SIG-M5 treated with dmso at 0.1 percent for 504 hours (cell line): ENCODE measurements at regions not wholly inside any gene's neighbourhood (a gene's known extent, or its start where the extent isn't known, plus 50 kb on each side); places are given as distances from the start of the nearest gene placed in this dataset.

Source experiments
- DNase-seq: peaks from one replicate; lab custom pipeline; 2025; ENCODE audit not compliant: unreplicated experiment; lab: John Stamatoyannopoulos, UW

DNA sequence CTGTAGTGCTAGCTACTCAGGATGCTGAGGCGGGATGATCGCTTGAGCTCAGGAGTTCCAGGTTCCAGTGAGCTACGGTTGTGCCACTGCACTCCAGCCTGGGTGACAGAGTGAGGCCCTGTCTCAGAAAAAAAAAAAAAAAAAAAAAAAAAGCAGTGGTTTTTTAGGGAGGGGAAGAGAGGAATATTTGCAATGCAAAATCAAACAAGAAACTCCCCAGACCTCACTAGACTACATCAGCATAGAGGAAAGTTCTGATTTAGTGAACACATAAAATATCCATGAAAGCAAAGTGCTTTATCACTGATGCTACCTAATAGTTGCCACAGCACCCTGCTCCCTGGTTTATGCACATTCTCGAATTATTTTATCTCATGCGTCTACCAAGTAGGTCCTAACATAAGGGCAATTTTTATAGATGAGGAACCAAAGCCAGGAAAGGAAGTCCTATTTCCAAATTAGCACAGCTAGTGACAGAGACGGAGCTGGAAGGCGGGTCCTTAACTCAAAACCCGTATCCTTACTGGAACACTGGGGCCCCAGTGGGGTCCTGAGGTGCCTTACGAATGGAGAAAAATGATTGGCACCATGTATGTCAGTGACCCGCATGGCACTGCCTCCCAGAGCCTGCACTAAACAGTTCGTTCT is 50.7 kb upstream of the GPR157 start:
- DNase-seq, result no peak

DNA sequence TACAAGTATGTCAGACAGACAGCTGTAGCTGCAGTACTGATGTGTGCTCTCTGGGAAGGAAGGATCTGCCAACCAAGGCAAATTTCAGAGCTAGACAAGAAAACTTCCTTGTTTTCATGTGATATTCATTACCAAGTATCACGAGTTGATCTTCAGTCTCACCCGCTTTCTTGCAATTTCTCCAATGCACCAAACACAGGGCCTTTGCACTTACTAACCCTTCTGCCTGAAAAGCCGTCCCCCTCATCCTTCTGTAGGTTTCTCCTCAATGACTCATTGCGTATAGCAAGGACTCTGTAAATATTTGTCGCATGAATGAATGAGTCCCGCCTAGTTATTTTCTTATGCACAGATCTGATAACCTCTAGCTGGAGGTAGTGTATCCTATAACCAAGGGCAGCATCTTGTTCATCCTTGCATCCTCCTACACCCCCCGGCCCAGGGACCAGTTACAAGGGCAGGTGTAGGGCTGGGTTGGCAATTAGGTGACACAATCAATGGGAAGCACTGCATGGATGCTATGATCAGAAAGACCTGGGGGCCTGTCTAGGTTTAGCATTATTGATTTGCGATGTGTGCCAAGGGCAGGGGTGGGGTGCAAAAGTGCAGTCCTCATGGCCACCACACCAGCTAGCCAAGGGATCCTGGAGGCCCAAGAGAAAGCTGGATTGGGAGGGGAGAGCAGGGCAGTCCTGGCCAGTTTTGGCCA is 51.4 kb upstream of the GPR157 start:
- no peak for DNase-seq

DNA sequence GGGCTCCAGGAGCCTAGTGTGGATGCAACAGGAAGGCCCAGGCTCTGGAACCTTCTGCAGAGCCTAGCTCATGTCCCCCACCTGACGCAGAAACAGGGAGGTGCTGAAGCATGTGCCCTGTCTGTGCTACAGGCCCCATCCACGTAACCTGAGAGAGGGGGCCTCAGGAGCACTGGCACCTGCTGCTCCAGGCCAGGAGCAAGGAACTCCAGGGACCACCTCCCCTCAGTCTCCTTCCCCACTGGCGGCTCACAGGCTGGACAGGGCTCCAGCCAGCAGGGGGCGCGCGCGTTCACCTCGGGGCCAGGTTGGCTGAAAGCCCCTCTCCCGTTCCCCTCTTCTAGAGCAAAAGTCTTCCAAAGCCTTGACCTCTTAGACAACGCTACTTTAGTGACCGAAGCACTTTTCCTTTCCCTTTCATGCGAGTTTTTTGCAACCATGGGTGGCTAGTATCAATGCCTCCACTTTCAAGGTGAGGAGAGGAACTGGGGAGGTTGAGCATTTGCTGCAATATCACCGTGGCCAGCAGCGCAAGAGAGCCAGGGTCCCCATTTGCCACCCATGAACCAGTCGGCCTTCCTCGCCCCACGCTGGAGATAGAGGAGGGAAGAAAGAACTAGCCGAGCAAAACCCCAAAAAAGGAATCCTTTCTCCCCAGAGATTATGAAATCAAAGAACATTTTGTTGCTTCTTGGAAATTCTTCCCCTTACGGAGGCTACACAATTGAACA is 52.4 kb upstream of the GPR157 start:
- DNase-seq, result peak; percentile 79

DNA sequence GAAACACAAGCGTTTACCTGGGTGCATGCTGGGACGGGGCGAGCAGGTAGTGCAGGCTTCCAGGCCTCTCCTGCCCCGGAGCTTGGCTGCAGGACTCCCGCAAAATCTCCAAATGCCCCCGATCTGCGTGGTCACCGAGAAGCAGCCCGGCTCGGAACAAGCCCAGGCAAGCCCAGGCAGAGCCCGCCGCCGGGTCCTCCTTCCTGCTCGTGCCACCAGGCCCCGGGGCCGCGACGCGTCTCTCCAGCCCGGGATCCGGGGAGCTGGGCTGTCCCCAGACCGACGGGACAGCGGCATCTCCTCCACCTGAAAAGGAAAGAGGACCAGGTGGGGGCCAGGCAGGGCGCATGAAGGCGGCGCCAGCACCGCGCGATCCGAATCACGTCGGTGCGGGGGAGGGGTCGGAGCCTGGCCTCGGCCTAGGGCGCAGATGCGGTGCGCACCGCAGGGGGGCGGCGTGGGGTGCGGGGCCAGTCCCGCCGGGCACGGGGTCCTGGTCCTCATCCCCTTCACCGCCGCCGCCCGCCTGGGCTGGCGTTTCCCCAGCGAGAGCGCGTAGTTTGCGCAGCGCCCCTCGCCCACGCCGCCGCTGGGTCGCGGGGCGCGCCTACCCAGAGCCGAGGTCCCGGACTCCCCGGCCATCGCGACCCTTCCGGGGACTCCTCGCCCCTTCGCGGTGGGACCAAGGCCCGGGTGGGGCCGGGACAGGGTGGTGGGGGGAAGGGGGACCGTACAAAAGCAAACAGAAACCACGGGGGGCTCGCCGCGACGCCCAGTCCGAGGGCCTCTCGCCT is 52.4 kb upstream of the H6PD start:
- DNase-seq, result no peak

DNA sequence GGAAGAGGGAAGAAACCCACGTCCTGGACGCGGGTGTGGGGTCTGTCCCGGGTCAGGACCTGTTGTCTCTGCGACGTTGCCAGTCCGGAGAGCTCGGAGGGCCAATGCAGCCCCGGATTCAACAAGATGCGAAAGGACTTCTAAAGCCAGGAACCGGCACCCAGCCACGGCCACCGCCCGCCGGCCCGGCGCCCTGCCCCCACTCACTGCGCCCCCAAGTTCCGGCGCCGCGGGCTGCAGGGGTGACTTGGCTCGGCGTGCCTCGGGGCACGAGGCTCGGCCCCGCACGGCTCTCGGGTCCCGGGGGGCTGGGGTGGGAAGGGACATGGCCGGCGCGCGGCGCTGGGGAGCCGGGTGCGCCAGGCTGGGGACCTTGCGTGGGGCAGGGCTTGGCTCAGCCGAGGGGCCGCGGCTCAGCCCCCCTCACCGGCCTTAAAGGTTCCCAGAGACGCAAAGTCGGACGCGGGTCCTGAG is 51.8 kb upstream of the H6PD start:
- DNase-seq, result no peak

DNA sequence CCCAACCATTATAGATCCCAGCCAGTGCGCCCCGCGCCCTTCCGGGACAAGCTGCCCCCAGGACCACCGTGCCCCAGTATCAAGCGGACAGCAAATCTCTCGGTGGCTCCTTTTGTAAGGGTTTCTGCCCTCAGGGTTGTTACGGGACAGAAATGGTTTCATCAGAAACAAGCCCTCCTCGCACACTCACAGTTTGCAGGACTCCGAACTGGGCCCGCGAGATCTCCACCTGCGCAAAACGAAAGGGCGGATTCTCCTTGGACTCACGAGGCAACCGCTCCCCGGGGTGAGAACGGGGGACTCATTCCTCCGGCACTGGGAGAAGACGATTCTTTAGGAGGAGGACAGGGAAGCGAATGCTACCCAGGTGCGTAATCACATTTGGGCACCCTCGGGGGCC is 51.1 kb upstream of the H6PD start:
- no peak for DNase-seq

DNA sequence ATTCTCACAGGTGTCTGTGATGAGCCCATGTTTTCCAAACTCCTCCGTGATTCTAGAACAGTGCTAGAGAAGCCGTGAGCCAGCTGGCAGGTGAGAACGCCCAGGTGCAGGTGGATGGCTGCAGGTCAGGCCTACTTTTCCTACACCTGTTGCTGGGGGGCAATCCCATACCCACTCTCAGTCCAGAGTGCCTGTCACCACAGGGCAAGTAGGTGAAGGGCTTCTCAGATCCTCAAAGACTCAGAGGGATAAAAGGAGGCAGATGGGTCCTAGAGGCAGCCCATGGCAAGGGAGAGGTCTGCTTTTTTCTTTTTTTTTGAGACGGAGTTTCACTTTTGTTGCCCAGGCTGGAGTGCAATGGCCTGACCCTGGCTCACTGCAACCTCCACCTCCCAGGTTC is 50.7 kb upstream of the H6PD start:
- no peak for DNase-seq

DNA sequence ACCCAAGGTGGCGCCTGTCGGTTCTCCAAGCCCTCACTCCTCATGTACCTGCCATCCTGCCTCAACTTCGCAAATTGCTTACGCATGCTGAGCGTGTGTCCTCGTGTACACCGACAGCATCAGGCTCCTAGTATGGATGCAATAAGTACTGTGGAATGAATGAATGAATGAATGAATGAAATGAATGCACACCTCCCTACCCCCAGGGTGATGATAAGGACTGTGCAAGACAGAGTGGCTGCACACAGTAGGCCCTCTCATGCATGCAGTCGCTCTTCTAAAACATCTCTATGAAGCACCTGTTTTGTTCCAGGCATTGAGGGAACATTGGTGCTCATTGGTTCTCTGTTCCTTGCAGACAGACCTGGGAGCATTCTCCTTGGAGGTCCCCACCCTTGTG is 49.8 kb upstream of the H6PD start:
- no peak for DNase-seq
